WTC11 (cell line): ENCODE measurements at regions not wholly inside any gene's neighbourhood (a gene's known extent, or its start where the extent isn't known, plus 50 kb on each side); places are given as distances from the start of the nearest gene placed in this dataset.
"Not testable (repeated sequence)": the region's sequence is repeated elsewhere in the genome, so short reads cannot be mapped to it uniquely, and the experiment has no call there.

Experiments used
- ATAC-seq: fragments of 200-7000 bp; cut with Tn5 transposase; 2 replicates; pipeline ENCODE4 v1.10.0; 2021; ENCODE audit warnings: mild to moderate bottlenecking, moderate library complexity
- CTCF ChIA-PET: fragments of 300-600 bp; sonication (Branson Sonifier 250); formaldehyde crosslinking; loops from one replicate; lab custom pipeline; 2021; ENCODE audit warnings: antibody characterized with exemption; lab: Charles Lee
- POLR2A ChIA-PET: fragments of 350-600 bp; sonication (Branson Sonifier 250); formaldehyde crosslinking; loops from one replicate; lab custom pipeline; 2021; ENCODE audit warnings: antibody characterized with exemption; lab: Charles Lee
- DNase-seq: peaks from one replicate; pipeline ENCODE4 v3.0.0; 2021; ENCODE audit warnings: low spot score
- H3K27ac Mint-ChIP-seq: 2 replicates; pipeline ENCODE4 v1.8.0; 2021; ENCODE audit warnings: mixed read lengths
- H3K27me3 Mint-ChIP-seq: 2 replicates; pipeline ENCODE4 v1.8.0; 2021; ENCODE audit warnings: low read depth, mild to moderate bottlenecking, moderate library complexity, mixed read lengths
- H3K36me3 Mint-ChIP-seq: 2 replicates; pipeline ENCODE4 v1.8.0; 2021; ENCODE audit warnings: mixed read lengths
- H3K4me1 Mint-ChIP-seq: 2 replicates; pipeline ENCODE4 v1.8.0; 2022; ENCODE audit warnings: mixed read lengths
- H3K4me3 Mint-ChIP-seq: 2 replicates; pipeline ENCODE4 v1.8.0; 2021; ENCODE audit warnings: mild to moderate bottlenecking, moderate library complexity, mixed read lengths
- H3K9me3 Mint-ChIP-seq: 2 replicates; pipeline ENCODE4 v1.8.0; 2021; ENCODE audit warnings: mixed read lengths
- ATF1 ChIP-seq: sonication (generic); formaldehyde crosslinking; IDR thresholded peaks from 2 replicates; pipeline ENCODE4 v1.8.1; 2023; ENCODE audit warnings: mild to moderate bottlenecking, moderate library complexity, missing genetic modification reagents
- CBFB ChIP-seq: sonication (generic); formaldehyde crosslinking; IDR thresholded peaks from 2 replicates; pipeline ENCODE4 v1.8.1; 2022; ENCODE audit warnings: mild to moderate bottlenecking, low read depth, missing genetic modification reagents
- CREM ChIP-seq: sonication (generic); formaldehyde crosslinking; IDR thresholded peaks from 2 replicates; pipeline ENCODE4 v1.8.1; 2022; ENCODE audit warnings: mild to moderate bottlenecking, missing genetic modification reagents, moderate library complexity
- GABPB1 ChIP-seq: sonication (generic); formaldehyde crosslinking; IDR thresholded peaks from 2 replicates; pipeline ENCODE4 v1.8.1; 2023; ENCODE audit warnings: mild to moderate bottlenecking, missing genetic modification reagents
- GRHL2 ChIP-seq: fragments of 250-450 bp; sonication (Bioruptor Pico); IDR thresholded peaks from 2 replicates; pipeline ENCODE4 v1.8.0; 2022; ENCODE audit warnings: mild to moderate bottlenecking, moderate library complexity; ENCODE audit not compliant: insufficient replicate concordance, severe bottlenecking
- NR2C2 ChIP-seq: sonication (generic); formaldehyde crosslinking; IDR thresholded peaks from 2 replicates; pipeline ENCODE4 v1.8.0; 2022; ENCODE audit warnings: mild to moderate bottlenecking, missing genetic modification reagents
- ZBTB21 ChIP-seq: sonication (generic); formaldehyde crosslinking; IDR thresholded peaks from 2 replicates; pipeline ENCODE4 v1.8.1; 2023; ENCODE audit warnings: mild to moderate bottlenecking, missing genetic modification reagents, borderline replicate concordance
- TF ChIP-seq, protein P1 (sequence below): fragments of 250-450 bp; sonication (Bioruptor Pico); IDR thresholded peaks from 2 replicates; pipeline ENCODE4 v1.9.0; 2021; ENCODE audit warnings: mild to moderate bottlenecking
- TF ChIP-seq, protein P2 (sequence below): sonication (generic); formaldehyde crosslinking; IDR thresholded peaks from 2 replicates; pipeline ENCODE4 v1.8.1; 2023; ENCODE audit warnings: mild to moderate bottlenecking, missing genetic modification reagents, borderline replicate concordance
- TF ChIP-seq, protein P3 (sequence below): fragments of 250-450 bp; sonication (Bioruptor Pico); IDR thresholded peaks from 2 replicates; pipeline ENCODE4 v2.1.2; 2022; ENCODE audit warnings: mild to moderate bottlenecking, moderate library complexity
- TF ChIP-seq, protein P4 (sequence below): sonication (generic); formaldehyde crosslinking; conservative IDR thresholded peaks from 2 replicates; pipeline ENCODE4 v1.8.1; 2022; ENCODE audit warnings: mild to moderate bottlenecking, missing genetic modification reagents
- TF ChIP-seq, protein P5 (sequence below): sonication (generic); formaldehyde crosslinking; IDR thresholded peaks from 2 replicates; pipeline ENCODE4 v1.8.1; 2023; ENCODE audit warnings: mild to moderate bottlenecking, missing genetic modification reagents
- TF ChIP-seq, protein P6 (sequence below): fragments of 200-600 bp; IDR thresholded peaks from 2 replicates; pipeline ENCODE4 v1.8.0; 2022; ENCODE audit warnings: antibody characterized with exemption

DNA sequence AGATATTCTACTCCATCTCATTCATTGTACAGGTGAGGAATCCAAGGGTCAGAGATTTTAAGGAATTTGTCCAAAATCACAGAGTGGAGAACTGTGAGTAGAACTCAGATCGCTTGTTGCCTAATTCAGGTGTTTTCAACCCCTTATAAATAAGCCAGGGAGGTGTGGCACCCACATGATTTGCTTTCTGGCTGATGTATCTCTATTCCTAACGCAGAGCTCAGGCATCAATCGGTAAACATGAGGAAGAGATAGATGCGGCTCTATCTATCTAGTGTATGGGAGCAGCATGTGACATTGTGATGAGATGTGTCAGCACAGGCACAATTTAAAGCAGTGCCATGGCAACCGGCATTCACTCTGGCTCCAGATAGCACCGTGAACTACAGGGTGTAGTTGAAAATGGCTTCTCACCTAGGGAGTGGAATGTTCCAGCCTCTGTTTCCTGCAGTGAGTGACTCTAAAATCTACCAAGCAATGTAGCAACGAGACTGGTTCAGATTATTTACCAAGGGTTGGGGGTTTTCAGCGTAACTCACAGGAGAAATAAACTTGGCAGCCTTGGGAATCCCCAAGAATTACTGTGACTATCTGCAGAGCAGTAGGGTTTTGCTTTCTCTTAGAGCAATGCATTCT is 53.4 kb upstream of the SUB1 start (continued):
- TF ChIP-seq, protein P1, sequence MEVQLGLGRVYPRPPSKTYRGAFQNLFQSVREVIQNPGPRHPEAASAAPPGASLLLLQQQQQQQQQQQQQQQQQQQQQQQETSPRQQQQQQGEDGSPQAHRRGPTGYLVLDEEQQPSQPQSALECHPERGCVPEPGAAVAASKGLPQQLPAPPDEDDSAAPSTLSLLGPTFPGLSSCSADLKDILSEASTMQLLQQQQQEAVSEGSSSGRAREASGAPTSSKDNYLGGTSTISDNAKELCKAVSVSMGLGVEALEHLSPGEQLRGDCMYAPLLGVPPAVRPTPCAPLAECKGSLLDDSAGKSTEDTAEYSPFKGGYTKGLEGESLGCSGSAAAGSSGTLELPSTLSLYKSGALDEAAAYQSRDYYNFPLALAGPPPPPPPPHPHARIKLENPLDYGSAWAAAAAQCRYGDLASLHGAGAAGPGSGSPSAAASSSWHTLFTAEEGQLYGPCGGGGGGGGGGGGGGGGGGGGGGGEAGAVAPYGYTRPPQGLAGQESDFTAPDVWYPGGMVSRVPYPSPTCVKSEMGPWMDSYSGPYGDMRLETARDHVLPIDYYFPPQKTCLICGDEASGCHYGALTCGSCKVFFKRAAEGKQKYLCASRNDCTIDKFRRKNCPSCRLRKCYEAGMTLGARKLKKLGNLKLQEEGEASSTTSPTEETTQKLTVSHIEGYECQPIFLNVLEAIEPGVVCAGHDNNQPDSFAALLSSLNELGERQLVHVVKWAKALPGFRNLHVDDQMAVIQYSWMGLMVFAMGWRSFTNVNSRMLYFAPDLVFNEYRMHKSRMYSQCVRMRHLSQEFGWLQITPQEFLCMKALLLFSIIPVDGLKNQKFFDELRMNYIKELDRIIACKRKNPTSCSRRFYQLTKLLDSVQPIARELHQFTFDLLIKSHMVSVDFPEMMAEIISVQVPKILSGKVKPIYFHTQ (CRISPR knock-in tag) = no peak
- no peak for TF ChIP-seq CBFB (CRISPR knock-in tag)
- TF ChIP-seq, protein P2, sequence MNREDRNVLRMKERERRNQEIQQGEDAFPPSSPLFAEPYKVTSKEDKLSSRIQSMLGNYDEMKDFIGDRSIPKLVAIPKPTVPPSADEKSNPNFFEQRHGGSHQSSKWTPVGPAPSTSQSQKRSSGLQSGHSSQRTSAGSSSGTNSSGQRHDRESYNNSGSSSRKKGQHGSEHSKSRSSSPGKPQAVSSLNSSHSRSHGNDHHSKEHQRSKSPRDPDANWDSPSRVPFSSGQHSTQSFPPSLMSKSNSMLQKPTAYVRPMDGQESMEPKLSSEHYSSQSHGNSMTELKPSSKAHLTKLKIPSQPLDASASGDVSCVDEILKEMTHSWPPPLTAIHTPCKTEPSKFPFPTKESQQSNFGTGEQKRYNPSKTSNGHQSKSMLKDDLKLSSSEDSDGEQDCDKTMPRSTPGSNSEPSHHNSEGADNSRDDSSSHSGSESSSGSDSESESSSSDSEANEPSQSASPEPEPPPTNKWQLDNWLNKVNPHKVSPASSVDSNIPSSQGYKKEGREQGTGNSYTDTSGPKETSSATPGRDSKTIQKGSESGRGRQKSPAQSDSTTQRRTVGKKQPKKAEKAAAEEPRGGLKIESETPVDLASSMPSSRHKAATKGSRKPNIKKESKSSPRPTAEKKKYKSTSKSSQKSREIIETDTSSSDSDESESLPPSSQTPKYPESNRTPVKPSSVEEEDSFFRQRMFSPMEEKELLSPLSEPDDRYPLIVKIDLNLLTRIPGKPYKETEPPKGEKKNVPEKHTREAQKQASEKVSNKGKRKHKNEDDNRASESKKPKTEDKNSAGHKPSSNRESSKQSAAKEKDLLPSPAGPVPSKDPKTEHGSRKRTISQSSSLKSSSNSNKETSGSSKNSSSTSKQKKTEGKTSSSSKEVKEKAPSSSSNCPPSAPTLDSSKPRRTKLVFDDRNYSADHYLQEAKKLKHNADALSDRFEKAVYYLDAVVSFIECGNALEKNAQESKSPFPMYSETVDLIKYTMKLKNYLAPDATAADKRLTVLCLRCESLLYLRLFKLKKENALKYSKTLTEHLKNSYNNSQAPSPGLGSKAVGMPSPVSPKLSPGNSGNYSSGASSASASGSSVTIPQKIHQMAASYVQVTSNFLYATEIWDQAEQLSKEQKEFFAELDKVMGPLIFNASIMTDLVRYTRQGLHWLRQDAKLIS (CRISPR knock-in tag) = no peak
- TF ChIP-seq, all 79 proteins: peak for 0

DNA sequence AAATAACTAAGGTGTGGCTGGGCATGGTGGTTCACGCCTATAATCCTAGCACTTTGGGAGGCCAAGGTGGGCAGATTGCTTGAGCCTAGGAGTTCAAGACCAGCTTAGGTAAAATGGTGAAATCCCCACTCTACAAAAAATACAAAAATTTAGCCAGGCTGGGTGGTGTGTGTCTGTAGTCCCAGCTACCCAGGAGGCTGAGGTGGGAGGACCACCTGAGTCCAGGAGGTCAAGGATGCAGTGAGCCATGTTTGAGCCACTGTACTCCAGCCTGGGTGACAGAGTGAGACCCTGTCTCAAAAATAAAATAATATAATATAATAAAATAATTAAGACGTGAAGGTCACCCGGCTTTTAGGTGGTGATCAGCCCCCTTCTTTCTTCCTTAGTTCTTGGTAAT is 58.0 kb upstream of the SUB1 start:
- ATAC-seq, DNase-seq, POLR2A ChIA-PET, H3K9me3 Mint-ChIP-seq, H3K4me1 Mint-ChIP-seq, H3K27me3 Mint-ChIP-seq, H3K36me3 Mint-ChIP-seq, H3K4me3 Mint-ChIP-seq, H3K27ac Mint-ChIP-seq: not testable (repeated sequence)
- CTCF ChIA-PET = interaction anchor here (1.1 kb wide), 1 partner anchor 63 kb away, joined by 3 read pairs; no protein-coding TSS in a partner anchor

DNA sequence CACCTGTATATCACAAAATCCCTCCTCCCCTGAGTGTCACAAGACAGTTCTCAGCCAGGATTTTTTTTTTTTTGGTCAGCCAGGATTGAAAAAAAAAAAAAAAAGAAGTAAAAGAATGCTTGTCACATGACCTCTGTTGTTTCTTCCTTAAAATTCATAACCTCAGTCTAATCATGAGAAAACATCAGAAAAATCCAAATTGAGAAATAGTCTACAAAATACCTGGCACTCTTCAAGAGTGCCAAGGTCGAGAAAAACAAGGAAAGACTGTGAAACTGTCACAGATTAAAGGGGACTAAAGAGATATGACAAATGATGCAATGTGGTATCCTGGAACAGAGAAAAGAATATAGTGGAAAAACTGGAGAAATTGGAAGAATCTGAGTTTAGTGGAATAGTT is 58.5 kb upstream of the SUB1 start:
- DNase-seq = no peak
- TF ChIP-seq GABPB1 (CRISPR knock-in tag) = peak; percentile 89
- TF ChIP-seq ZBTB21 (CRISPR knock-in tag) = no peak
- no peak for TF ChIP-seq CREM (CRISPR knock-in tag)
- H3K27ac Mint-ChIP-seq = no peak overlapping the region
- ATAC-seq = no peak
- no peak overlapping the region for H3K4me3 Mint-ChIP-seq
- peaks cover 3% of the 10 kb centered on the region; the same call in 1 of the 2 replicates for H3K9me3 Mint-ChIP-seq
- CTCF ChIA-PET = no interaction called here
- no peaks in the 10 kb centered on the region; the same call in 1 of the 2 replicates for H3K27me3 Mint-ChIP-seq
- H3K36me3 Mint-ChIP-seq = no peaks in the 10 kb centered on the region
- H3K4me1 Mint-ChIP-seq = peaks cover under 1% of the 10 kb centered on the region; the same call in 1 of the 2 replicates
- POLR2A ChIA-PET = interaction anchor here (0.6 to 0.7 kb wide), 2 partner anchors 11 to 20 kb away, joined by 3 to 5 read pairs; no protein-coding TSS in a partner anchor

DNA sequence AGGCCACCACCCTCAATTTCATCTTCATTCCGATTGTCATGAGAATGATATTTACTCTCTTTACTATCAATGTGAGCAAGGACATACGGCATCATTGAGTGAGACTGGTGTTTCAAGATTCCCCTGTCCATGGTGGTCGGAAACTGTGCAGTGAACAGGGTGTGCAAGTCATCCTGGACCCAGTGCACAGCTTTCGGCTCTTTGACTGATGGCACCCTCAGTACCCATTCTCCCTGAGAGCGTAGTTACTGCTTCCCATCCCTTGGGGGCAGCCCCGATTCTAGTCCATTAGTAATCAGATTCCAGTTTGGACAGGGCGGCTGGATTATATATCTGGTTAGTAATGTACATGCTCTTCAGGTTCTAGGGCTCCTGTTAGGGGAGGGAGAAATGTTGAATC is 61.7 kb upstream of the SUB1 start:
- DNase-seq (peak; percentile 15), ATAC-seq (peak; percentile 46; the same call in 1 of the 2 replicates)
- Mint-ChIP-seq H3K4me3 (no peak overlapping the region), H3K4me1 (no peaks in the 10 kb centered on the region), H3K9me3 (peaks cover 13% of the 10 kb centered on the region), H3K27ac (no peak overlapping the region), H3K36me3 (no peaks in the 10 kb centered on the region), H3K27me3 (no peaks in the 10 kb centered on the region; the same call in 1 of the 2 replicates)
- no peak for TF ChIP-seq NR2C2 (CRISPR knock-in tag)
- TF ChIP-seq, protein P3, sequence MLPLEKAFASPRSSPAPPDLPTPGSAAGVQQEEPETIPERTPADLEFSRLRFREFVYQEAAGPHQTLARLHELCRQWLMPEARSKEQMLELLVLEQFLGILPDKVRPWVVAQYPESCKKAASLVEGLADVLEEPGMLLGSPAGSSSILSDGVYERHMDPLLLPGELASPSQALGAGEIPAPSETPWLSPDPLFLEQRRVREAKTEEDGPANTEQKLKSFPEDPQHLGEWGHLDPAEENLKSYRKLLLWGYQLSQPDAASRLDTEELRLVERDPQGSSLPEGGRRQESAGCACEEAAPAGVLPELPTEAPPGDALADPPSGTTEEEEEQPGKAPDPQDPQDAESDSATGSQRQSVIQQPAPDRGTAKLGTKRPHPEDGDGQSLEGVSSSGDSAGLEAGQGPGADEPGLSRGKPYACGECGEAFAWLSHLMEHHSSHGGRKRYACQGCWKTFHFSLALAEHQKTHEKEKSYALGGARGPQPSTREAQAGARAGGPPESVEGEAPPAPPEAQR (CRISPR knock-in tag) = no peak
- no peak for TF ChIP-seq GRHL2 (CRISPR knock-in tag)
- TF ChIP-seq, protein P4, sequence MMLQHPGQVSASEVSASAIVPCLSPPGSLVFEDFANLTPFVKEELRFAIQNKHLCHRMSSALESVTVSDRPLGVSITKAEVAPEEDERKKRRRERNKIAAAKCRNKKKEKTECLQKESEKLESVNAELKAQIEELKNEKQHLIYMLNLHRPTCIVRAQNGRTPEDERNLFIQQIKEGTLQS = no peak
- TF ChIP-seq ATF1 = no peak
- TF ChIP-seq, protein P5, sequence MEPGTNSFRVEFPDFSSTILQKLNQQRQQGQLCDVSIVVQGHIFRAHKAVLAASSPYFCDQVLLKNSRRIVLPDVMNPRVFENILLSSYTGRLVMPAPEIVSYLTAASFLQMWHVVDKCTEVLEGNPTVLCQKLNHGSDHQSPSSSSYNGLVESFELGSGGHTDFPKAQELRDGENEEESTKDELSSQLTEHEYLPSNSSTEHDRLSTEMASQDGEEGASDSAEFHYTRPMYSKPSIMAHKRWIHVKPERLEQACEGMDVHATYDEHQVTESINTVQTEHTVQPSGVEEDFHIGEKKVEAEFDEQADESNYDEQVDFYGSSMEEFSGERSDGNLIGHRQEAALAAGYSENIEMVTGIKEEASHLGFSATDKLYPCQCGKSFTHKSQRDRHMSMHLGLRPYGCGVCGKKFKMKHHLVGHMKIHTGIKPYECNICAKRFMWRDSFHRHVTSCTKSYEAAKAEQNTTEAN = no peak
- TF ChIP-seq, protein P6, sequence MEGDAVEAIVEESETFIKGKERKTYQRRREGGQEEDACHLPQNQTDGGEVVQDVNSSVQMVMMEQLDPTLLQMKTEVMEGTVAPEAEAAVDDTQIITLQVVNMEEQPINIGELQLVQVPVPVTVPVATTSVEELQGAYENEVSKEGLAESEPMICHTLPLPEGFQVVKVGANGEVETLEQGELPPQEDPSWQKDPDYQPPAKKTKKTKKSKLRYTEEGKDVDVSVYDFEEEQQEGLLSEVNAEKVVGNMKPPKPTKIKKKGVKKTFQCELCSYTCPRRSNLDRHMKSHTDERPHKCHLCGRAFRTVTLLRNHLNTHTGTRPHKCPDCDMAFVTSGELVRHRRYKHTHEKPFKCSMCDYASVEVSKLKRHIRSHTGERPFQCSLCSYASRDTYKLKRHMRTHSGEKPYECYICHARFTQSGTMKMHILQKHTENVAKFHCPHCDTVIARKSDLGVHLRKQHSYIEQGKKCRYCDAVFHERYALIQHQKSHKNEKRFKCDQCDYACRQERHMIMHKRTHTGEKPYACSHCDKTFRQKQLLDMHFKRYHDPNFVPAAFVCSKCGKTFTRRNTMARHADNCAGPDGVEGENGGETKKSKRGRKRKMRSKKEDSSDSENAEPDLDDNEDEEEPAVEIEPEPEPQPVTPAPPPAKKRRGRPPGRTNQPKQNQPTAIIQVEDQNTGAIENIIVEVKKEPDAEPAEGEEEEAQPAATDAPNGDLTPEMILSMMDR = 0 out of 2 replicates have a peak, but pooled peaks have one; percentile 16
- ChIA-PET POLR2A (interaction anchor here (2.1 kb wide), 1 partner anchor 61 kb away, joined by 4 read pairs; the partner anchor contains the start of gene SUB1), CTCF (interaction anchor here (2.0 kb wide), 1 partner anchor 67 kb away, joined by 7 read pairs; no protein-coding TSS in a partner anchor)
